ENCODE measurements at regions not wholly inside any gene's neighbourhood (a gene's known extent, or its start where the extent isn't known, plus 50 kb on each side); places are given as distances from the start of the nearest gene placed in this dataset.

DNA sequence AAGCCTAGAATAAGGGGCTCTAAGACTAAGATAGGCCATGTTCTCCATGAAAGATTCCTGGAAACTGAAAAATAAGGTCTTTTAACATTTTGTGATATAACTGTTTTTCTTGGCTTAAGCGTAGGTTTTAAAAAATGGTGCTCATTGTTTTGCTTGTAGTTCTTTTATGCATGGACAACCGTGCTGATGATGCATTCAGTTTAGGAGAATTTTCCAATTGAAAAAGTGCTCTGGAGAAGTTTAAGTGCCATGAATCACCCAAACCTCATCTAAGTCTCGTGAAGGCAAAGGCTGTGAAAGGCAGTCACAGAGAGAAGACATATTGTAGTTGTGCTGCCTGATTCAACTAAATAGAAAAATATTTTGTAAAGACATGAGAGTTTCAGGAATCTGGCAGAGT, 111.8 kb upstream of the GAREM1 start:
- TF ChIP-seq, protein P1, sequence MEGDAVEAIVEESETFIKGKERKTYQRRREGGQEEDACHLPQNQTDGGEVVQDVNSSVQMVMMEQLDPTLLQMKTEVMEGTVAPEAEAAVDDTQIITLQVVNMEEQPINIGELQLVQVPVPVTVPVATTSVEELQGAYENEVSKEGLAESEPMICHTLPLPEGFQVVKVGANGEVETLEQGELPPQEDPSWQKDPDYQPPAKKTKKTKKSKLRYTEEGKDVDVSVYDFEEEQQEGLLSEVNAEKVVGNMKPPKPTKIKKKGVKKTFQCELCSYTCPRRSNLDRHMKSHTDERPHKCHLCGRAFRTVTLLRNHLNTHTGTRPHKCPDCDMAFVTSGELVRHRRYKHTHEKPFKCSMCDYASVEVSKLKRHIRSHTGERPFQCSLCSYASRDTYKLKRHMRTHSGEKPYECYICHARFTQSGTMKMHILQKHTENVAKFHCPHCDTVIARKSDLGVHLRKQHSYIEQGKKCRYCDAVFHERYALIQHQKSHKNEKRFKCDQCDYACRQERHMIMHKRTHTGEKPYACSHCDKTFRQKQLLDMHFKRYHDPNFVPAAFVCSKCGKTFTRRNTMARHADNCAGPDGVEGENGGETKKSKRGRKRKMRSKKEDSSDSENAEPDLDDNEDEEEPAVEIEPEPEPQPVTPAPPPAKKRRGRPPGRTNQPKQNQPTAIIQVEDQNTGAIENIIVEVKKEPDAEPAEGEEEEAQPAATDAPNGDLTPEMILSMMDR (IDR thresholded peaks at IDR 0.05) = no peak
- no peak for TF ChIP-seq POLR2A (IDR thresholded peaks at IDR 0.05)
